ENCODE measurements at regions not wholly inside any gene's neighbourhood (a gene's known extent, or its start where the extent isn't known, plus 50 kb on each side); places are given as distances from the start of the nearest gene placed in this dataset.

DNA sequence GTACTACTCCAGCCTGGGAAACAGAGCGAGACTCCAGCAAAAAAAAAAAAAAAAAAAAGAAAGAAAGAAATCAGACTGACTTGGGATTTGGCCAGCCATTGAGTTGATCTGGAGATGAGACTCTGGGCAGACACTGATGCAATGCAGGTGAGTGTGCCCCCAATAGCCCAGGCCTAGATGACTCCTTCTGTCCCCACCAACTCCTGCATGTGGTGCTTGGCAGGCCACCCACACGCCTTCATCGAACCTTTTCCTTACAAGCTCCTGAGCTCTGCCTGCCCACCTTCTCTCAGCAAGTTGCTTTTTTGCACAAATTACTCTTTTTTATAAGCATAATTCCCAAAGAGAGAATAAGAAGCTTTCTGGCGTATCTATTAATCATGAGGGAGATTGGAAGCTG is 97.9 kb upstream of the MBNL2 start:
- H3K18ac ChIP-seq (ENCODE audit: extremely low read depth, low read length): no peak overlapping the region
- TF ChIP-seq, protein P1, sequence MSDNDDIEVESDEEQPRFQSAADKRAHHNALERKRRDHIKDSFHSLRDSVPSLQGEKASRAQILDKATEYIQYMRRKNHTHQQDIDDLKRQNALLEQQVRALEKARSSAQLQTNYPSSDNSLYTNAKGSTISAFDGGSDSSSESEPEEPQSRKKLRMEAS (IDR thresholded peaks at IDR 0.05): no peak
- TF ChIP-seq EZH2 (IDR thresholded peaks at IDR 0.05; ENCODE audit: low read depth, low read length, severe bottlenecking): no peak
- no peak for TF ChIP-seq PHF8 (conservative IDR thresholded peaks at IDR 0.05; ENCODE audit: low read depth, low read length)
- TF ChIP-seq, protein P2, sequence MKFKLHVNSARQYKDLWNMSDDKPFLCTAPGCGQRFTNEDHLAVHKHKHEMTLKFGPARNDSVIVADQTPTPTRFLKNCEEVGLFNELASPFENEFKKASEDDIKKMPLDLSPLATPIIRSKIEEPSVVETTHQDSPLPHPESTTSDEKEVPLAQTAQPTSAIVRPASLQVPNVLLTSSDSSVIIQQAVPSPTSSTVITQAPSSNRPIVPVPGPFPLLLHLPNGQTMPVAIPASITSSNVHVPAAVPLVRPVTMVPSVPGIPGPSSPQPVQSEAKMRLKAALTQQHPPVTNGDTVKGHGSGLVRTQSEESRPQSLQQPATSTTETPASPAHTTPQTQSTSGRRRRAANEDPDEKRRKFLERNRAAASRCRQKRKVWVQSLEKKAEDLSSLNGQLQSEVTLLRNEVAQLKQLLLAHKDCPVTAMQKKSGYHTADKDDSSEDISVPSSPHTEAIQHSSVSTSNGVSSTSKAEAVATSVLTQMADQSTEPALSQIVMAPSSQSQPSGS (IDR thresholded peaks at IDR 0.05; ENCODE audit: low read length): no peak
- no peak for TF ChIP-seq JUN (IDR thresholded peaks at IDR 0.05; ENCODE audit: low read depth, low read length)
- TF ChIP-seq, protein P3, sequence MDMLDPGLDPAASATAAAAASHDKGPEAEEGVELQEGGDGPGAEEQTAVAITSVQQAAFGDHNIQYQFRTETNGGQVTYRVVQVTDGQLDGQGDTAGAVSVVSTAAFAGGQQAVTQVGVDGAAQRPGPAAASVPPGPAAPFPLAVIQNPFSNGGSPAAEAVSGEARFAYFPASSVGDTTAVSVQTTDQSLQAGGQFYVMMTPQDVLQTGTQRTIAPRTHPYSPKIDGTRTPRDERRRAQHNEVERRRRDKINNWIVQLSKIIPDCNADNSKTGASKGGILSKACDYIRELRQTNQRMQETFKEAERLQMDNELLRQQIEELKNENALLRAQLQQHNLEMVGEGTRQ (IDR thresholded peaks at IDR 0.05; ENCODE audit: low read length): no peak
- no peak for TF ChIP-seq CEBPB (IDR thresholded peaks at IDR 0.05; ENCODE audit: low read depth, low read length)
- no peak for TF ChIP-seq HDAC6 (IDR thresholded peaks at IDR 0.05; ENCODE audit: low read depth, low read length)
- TF ChIP-seq, protein P4, sequence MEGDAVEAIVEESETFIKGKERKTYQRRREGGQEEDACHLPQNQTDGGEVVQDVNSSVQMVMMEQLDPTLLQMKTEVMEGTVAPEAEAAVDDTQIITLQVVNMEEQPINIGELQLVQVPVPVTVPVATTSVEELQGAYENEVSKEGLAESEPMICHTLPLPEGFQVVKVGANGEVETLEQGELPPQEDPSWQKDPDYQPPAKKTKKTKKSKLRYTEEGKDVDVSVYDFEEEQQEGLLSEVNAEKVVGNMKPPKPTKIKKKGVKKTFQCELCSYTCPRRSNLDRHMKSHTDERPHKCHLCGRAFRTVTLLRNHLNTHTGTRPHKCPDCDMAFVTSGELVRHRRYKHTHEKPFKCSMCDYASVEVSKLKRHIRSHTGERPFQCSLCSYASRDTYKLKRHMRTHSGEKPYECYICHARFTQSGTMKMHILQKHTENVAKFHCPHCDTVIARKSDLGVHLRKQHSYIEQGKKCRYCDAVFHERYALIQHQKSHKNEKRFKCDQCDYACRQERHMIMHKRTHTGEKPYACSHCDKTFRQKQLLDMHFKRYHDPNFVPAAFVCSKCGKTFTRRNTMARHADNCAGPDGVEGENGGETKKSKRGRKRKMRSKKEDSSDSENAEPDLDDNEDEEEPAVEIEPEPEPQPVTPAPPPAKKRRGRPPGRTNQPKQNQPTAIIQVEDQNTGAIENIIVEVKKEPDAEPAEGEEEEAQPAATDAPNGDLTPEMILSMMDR (IDR thresholded peaks at IDR 0.05; ENCODE audit: control extremely low read depth in 1 of 3, insufficient read depth in 1 of 3, low read depth in 1 of 3, low read length in 3 of 3): no peak

More for the DNA sequence above, 97.9 kb upstream of the MBNL2 start:
- Histone ChIP-seq H4K91ac (replicated peaks; ENCODE audit: insufficient read length, low read length) (no peak overlapping the region), H2AFZ (ENCODE audit: low read length) (no peak overlapping the region), H3K79me1 (ENCODE audit: low read depth, low read length) (no peaks in the 10 kb centered on the region), H3K4ac (replicated peaks; ENCODE audit: insufficient read length, low read depth, low read length) (no peak overlapping the region), H3K36me3 (ENCODE audit: control insufficient read depth in 2 of 4, insufficient read depth in 4 of 4, low read length in 3 of 4) (no peaks in the 10 kb centered on the region), H3K9me3 (ENCODE audit: insufficient read depth in 2 of 2, low read depth in 1 of 2, low read length in 1 of 2) (no peaks in the 10 kb centered on the region), H3K79me2 (ENCODE audit: control insufficient read depth in 1 of 2, insufficient read depth in 2 of 2, low read length in 2 of 2) (no peaks in the 10 kb centered on the region), H2BK20ac (ENCODE audit: low read length) (no peak overlapping the region), H3K9ac (replicated peaks in 1 of 4; ENCODE audit: extremely low read depth in 1 of 4, low read depth in 3 of 4, low read length in 3 of 4) (no peak overlapping the region), H3K14ac (ENCODE audit: insufficient read length) (no peak overlapping the region), H2BK120ac (replicated peaks; ENCODE audit: low read depth, low read length) (no peak overlapping the region), H3K27ac (ENCODE audit: low read depth, low read length) (no peak overlapping the region), H3K23ac (ENCODE audit: insufficient read length) (no peak overlapping the region), H3K23me2 (ENCODE audit: low read depth, low read length) (no peaks in the 10 kb centered on the region), H2BK5ac (ENCODE audit: low read depth, low read length) (no peak overlapping the region), H3K4me2 (ENCODE audit: insufficient read depth in 1 of 2, low read depth in 2 of 2, low read length in 2 of 2) (no peak overlapping the region), H3K56ac (replicated peaks; ENCODE audit: insufficient read length, low read depth, low read length) (no peak overlapping the region), H3K27me3 (replicated peaks in 1 of 4; ENCODE audit: control insufficient read depth in 3 of 4, extremely low read depth in 1 of 4, insufficient read depth in 3 of 4, low read length in 3 of 4) (no peaks in the 10 kb centered on the region; a peak in 1 of 7 replicates), H4K20me1 (replicated peaks in 1 of 2; ENCODE audit: control insufficient read depth in 1 of 2, insufficient read depth in 2 of 2, low read length in 2 of 2) (no peaks in the 10 kb centered on the region), H3K4me3 (ENCODE audit: extremely low read depth in 1 of 4, insufficient read depth in 2 of 4, low read depth in 3 of 4, low read length in 4 of 4) (no peak overlapping the region), H4K5ac (ENCODE audit: insufficient read length, low read depth, low read length) (no peak overlapping the region), H2BK12ac (ENCODE audit: low read depth, low read length) (no peak overlapping the region), H4K8ac (ENCODE audit: extremely low read depth, insufficient read depth, low read length) (no peak overlapping the region), H3K4me1 (replicated peaks in 1 of 4; ENCODE audit: control insufficient read depth in 3 of 4, insufficient read depth in 4 of 4, low read length in 3 of 4) (peaks cover 0 to 11% (median 3%) of the 10 kb centered on the region in 4 experiments; a peak in 3 of 7 replicates), H2AK5ac (ENCODE audit: low read depth, low read length) (no peak overlapping the region), H2BK15ac (ENCODE audit: low read length) (no peak overlapping the region)
- DNase-seq (ENCODE audit: low read depth in 1 of 2, low spot score in 2 of 2): no peak
- no peak for FAIRE-seq
- ChIA-PET CTCF (ENCODE audit: partially characterized antibody) (interaction anchor here (0.8 to 9.3 kb wide), 3 partner anchors 13 to 219 kb away, joined by 3 to 90 read pairs (median 5); no protein-coding TSS in a partner anchor), POLR2A (ENCODE audit: partially characterized antibody) (no interaction called here)
- 92% methylated on average over 4 of the region's 4 CpGs; no CpG with 5 or more reads in 1 of the 2 experiments for WGBS, 2 experiments (ENCODE audit: extremely low coverage in 1 of 2, insufficient coverage in 1 of 2, insufficient read length in 1 of 2, insufficient replicate concordance in 2 of 2, low coverage in 1 of 2, low lambda C conversion rate in 2 of 2, missing lambda C conversion rate in 1 of 2)
